Mucosa of descending colon (tissue), 3 donors: ENCODE measurements at regions not wholly inside any gene's neighbourhood (a gene's known extent, or its start where the extent isn't known, plus 50 kb on each side); places are given as distances from the start of the nearest gene placed in this dataset.

Experiments
- ATAC-seq: fragments of 200-7000 bp; cut with Tn5 transposase; one replicate; pipeline ENCODE4 v1.9.1; 2020; ENCODE audit warnings: mild to moderate bottlenecking, moderate library complexity
- DNase-seq, 3 donors: peaks; one replicate each; pipeline ENCODE4 v3.0.0-alpha.2; 2020
- H3K36me3 ChIP-seq: fragments of 200-600 bp; one replicate; pipeline ENCODE4 v1.8.0; 2021; ENCODE audit warnings: low read depth, mild to moderate bottlenecking
- H3K4me1 ChIP-seq: fragments of 200-600 bp; one replicate; pipeline ENCODE4 v1.8.0; 2021; ENCODE audit warnings: low read depth, mild to moderate bottlenecking
- H3K4me3 ChIP-seq: fragments of 200-600 bp; one replicate; pipeline ENCODE4 v1.8.0; 2021; ENCODE audit warnings: mild to moderate bottlenecking
- H3K9me3 ChIP-seq: fragments of 200-600 bp; one replicate; pipeline ENCODE4 v1.8.0; 2021; ENCODE audit warnings: mild to moderate bottlenecking
- CTCF ChIP-seq: fragments of 200-600 bp; IDR thresholded peaks from one replicate; pipeline ENCODE4 v1.8.0; 2022; ENCODE audit warnings: antibody characterized with exemption, mild to moderate bottlenecking
- intact Hi-C, 2 donors: fragments of 100-400 bp; cut with DNase I in 1 of 2; cut with micrococcal nuclease in 1 of 2; formaldehyde crosslinking; loops; one replicate each; pipeline versions ENCODE4 v1.11.0 to v1.11.1; 2022; cut with DNase I, micrococcal nuclease
- donor health status: DM: no; HTN: no; CAD: no; lungs with moderate emphysema.
- donor health status: DM: no; HTN: no; CAD: no.
- donor health status: DM: no; HTN: yes; CAD: no.

- intact Hi-C loops, result no loop called here
Observed at GRCh38 chr11:26028393-26028911, 303.5 kb upstream of the ANO3 start.

GRCh38 chr11:26030399-26030798, 301.5 kb upstream of the ANO3 start:
- ATAC-seq, result no peak
- Histone ChIP-seq H3K4me3 (no peak overlapping the region), H3K9me3 (no peaks in the 10 kb centered on the region), H3K4me1 (no peaks in the 10 kb centered on the region), H3K36me3 (no peaks in the 10 kb centered on the region)
- DNase-seq, result no peak
- no peak for TF ChIP-seq CTCF
- intact Hi-C loops, result no loop called here

More at GRCh38 chr11:26028393-26028911, 303.5 kb upstream of the ANO3 start:
- DNase-seq, result no peak
- no peak overlapping the region for H3K4me3 ChIP-seq
- H3K36me3 ChIP-seq, result no peaks in the 10 kb centered on the region
- H3K9me3 ChIP-seq, result no peaks in the 10 kb centered on the region
- ATAC-seq, result no peak
- TF ChIP-seq CTCF, result no peak
- no peaks in the 10 kb centered on the region for H3K4me1 ChIP-seq

- ATAC-seq, result no peak
- TF ChIP-seq CTCF, result no peak
- Histone ChIP-seq H3K4me3 (no peak overlapping the region), H3K9me3 (no peaks in the 10 kb centered on the region), H3K36me3 (no peaks in the 10 kb centered on the region), H3K4me1 (no peaks in the 10 kb centered on the region)
- intact Hi-C loops, result no loop called here
- DNase-seq, result no peak
Observed at GRCh38 chr11:26032241-26032640, 299.7 kb upstream of the ANO3 start.

GRCh38 chr11:26035696-26036095, 296.2 kb upstream of the ANO3 start:
- ATAC-seq (no peak), DNase-seq (no peak)
- TF ChIP-seq CTCF, result no peak
- H3K4me1 ChIP-seq, result no peaks in the 10 kb centered on the region
- H3K36me3 ChIP-seq, result no peaks in the 10 kb centered on the region
- H3K9me3 ChIP-seq, result no peaks in the 10 kb centered on the region
- intact Hi-C loops, result no loop called here
- no peak overlapping the region for H3K4me3 ChIP-seq

GRCh38 chr11:26037716-26038115, 294.2 kb upstream of the ANO3 start:
- Histone ChIP-seq H3K36me3 (no peaks in the 10 kb centered on the region), H3K4me3 (no peak overlapping the region), H3K9me3 (no peaks in the 10 kb centered on the region), H3K4me1 (no peaks in the 10 kb centered on the region)
- TF ChIP-seq CTCF, result no peak
- DNase-seq (no peak), ATAC-seq (no peak)
- intact Hi-C loops, result no loop called here

- Histone ChIP-seq H3K4me3 (no peak overlapping the region), H3K9me3 (no peaks in the 10 kb centered on the region), H3K4me1 (no peaks in the 10 kb centered on the region), H3K36me3 (no peaks in the 10 kb centered on the region)
- ATAC-seq (no peak), DNase-seq (no peak)
- TF ChIP-seq CTCF, result no peak
- intact Hi-C loops, result no loop called here
Observed at GRCh38 chr11:26040339-26040738, 291.6 kb upstream of the ANO3 start.
